Nucleus accumbens (tissue), 56 donors: ENCODE measurements at regions not wholly inside any gene's neighbourhood (a gene's known extent, or its start where the extent isn't known, plus 50 kb on each side); places are given as distances from the start of the nearest gene placed in this dataset.

Experiments
- DNase-seq, 56 donors: peaks; one replicate each; lab custom pipeline; 2025; lab: John Stamatoyannopoulos, UW

DNA sequence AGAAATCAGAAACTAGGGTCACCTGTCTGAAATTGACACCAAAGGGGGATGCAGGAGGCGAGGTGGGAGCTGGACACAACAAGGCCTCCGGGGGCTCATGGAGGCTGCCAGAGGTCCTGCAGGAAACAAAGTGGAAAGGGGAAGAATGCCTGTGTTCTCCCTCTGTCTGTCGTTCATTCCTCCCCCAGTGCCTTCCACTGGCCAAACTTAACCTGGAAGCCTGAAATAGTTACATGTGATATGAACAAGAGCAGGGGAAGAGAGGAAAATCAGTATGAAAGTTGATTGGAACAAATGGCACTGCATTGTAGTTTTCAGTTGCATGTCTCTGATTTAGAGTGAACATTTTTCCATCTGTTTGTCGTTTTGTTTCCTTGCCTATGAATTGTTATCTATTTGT, 502.0 kb upstream of the CFAP20DC start:
- no peak for DNase-seq

- no peak for DNase-seq
These were observed 500.1 kb upstream of the CFAP20DC start for GRCh38 chr3:59549962-59550361.

DNA sequence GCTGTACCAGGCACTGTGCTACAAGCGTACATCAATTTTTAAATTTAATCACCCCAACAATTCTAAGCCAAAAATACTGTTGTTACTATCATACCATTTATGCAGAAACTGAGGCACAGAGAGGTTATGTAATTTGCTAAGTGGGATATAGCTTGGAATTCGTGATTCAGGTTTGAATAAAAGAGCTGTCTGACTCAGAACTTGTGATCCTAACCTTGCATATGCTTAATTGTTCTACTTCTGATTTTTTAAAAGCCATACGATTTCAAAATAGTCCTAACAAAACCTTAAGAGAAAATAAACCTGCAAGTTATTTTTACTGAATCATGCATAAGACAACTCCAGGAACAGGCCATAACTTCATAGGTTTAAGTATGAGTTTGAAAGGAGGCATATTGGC, 498.0 kb upstream of the CFAP20DC start:
- DNase-seq, result no peak

DNA sequence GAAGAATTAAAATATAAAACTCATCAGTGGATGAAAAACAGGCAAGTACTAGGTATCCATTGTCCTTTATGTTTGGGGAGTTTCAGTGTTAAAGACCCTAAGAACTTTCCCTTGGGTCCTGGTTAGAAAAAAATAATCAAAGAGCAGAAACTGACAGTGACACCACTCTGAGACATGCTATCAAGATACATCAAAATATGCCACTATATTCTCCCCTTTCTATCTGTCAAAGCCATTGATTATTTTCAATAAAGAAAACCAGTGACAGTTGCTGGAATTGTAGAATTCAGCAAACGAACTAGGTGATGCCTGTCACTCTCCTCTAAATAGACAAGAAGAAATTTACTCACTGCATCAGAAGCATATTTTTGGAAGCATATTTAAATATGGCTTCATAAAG, 496.7 kb upstream of the CFAP20DC start:
- no peak for DNase-seq

GRCh38 chr3:59545374-59545773, 495.5 kb upstream of the CFAP20DC start:
- no peak for DNase-seq

- no peak for DNase-seq
These were observed 492.5 kb upstream of the CFAP20DC start for GRCh38 chr3:59542276-59542675.

DNA sequence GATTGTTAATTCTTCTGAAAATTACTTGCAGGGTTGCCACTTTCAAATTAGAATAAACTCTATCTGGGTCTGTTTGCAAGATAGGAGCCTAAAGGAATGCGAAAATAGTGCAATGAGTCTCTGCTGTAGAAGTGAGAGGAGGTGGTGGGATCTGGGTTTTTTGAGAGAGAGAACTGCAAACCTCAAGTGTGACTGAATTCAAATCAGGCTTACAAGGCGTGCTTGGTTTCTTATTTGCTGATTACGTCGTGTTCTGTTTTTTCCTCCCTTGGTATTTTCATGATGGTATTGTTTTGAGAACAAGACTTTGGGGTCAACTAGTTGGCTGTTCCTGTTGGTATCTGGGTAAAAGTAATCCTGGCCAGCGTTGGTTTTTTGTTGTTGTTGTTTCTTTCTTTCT, 490.9 kb upstream of the CFAP20DC start:
- DNase-seq, result no peak

DNA sequence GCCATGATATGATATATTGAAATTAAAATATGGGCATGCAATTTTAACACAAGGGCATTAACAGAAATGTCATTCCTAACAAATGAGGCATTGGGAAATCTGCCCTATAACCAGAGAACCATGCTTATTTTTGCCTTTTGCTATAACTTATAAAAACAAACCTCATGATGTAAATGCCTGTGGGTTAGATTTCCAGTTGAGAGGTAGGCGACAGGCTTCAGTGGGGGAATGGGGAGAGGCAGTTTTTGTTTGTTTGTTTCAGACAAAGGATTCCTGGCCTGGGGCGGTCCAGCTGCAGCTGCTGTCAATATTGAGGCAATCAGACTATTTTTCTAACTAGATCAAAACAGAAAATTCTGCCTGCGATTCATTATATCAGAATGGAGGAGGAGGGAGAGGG, 490.4 kb upstream of the CFAP20DC start:
- DNase-seq, result no peak

- DNase-seq, result no peak
These were observed 489.1 kb upstream of the CFAP20DC start for GRCh38 chr3:59538753-59539432.

DNA sequence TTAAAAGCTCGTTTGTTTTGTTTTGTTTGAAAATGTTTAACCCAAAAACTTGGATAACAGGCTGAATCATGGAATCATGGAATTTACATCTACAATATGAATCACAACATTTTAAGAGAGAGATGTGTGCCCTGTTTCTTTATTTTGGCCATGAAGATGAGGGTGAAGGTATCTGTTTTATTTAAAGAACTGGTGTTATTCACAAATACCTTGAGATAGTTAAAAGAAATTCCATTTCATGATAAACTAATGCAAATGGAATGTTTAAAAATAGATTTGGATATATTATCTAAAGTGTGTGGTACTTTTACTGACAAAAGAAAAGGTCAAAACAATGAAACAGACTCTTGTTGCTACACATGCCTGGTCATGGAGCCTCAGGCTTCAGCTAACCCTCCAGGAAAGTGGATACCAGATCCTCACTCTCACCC, 486.0 kb upstream of the CFAP20DC start:
- no peak for DNase-seq

GRCh38 chr3:59531994-59532393, 482.2 kb upstream of the CFAP20DC start:
- no peak for DNase-seq

GRCh38 chr3:59531066-59531745, 481.4 kb upstream of the CFAP20DC start:
- DNase-seq, result no peak

GRCh38 chr3:59528251-59528650, 478.4 kb upstream of the CFAP20DC start:
- no peak for DNase-seq

- no peak for DNase-seq
These were observed 477.7 kb upstream of the CFAP20DC start for GRCh38 chr3:59527493-59527892.

- no peak for DNase-seq
These were observed 477.2 kb upstream of the CFAP20DC start for GRCh38 chr3:59526999-59527398.

- no peak for DNase-seq
These were observed 472.7 kb upstream of the CFAP20DC start for GRCh38 chr3:59522550-59522949.

DNA sequence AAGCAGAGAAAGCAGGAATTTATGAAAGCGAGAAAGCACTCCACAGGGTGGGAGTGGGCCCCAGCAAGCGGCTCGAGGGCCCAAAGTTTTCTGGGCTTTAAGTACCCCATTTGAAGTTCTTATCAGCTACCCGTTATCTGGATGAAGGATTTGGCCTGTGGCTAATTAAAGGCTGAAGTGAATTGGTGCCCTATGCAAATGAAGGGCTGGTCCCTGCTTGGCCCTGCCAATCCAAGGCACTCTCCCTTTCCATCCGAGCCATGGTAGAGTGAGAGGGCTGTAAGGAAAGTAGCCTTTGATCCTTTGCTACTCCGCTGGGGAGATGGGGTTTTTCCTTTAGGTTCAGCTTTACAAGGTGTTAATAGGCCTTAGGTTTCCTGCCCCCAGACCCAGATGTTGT, 469.3 kb upstream of the CFAP20DC start:
- no peak for DNase-seq

DNA sequence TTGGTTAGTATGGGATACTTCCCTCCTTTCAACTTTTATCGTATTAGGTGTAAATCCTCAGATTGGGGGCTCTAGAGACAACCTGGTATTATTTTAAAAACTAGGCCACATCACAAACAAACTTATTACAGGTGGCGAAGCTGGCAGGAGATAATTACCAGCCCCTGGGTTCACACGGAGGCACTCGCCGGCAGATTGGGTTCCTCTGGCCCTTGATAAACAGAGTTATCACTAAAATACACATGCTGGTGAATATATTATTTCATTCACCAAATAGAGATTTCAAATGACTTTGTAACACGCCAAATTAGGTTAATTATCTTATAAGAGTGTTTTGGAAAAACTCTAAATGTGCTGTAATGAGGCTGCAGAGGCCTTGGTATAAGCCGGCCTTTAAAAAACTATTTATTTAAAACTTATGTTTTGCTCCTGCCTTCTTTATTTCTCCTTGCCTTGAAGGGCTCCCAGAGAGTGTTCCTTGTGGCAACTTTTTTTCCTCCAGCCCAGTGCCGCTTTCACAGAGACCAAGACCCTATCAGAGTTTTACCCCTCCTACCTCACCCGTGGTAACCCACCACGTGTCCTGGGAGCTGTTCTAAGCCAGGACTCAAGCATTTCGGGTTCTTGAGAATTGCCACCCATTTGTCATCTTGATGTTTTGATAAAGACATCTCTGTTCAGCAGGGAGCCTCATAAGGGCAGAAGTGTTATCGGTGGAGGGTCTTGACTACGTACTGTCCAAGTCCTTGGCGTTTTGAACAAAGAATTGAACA, 468.6 kb upstream of the CFAP20DC start:
- no peak for DNase-seq

DNA sequence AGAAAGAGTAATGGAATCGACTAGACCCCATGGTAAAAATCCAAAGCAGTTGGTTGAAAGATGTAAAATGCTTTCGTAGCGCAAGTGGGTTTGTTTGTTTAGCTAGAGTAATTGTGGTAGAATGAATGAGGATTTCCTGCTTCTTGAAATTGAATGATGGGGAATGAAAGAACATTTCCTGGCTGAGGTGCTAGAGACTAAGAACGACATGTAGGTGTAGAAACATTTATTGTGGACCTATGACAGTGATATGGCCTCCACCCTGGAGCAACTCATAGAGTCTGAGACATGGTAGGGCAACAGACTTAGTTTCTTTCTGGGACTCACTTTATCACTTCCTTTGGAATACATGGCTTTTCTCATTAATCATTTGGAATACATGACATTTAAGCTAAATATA, 467.6 kb upstream of the CFAP20DC start:
- no peak for DNase-seq

- no peak for DNase-seq
These were observed 466.1 kb upstream of the CFAP20DC start for GRCh38 chr3:59515966-59516365.

GRCh38 chr3:59514865-59515482, 465.1 kb upstream of the CFAP20DC start:
- DNase-seq, result no peak
